Tibial nerve (tissue), 3 donors: ENCODE measurements at regions not wholly inside any gene's neighbourhood (a gene's known extent, or its start where the extent isn't known, plus 50 kb on each side); places are given as distances from the start of the nearest gene placed in this dataset.

Source experiments
- POLR2A ChIP-seq, 2 donors: fragments of 450-650 bp; IDR thresholded peaks; one replicate each; pipeline ENCODE4 v1.6.1; 2017; ENCODE audit warnings: antibody characterized with exemption in 2 of 2, mild to moderate bottlenecking in 2 of 2, moderate library complexity in 2 of 2
- TF ChIP-seq, protein P1 (sequence below), 5 experiments: fragments of 200-600 bp in 3 of 5; fragments of 450-650 bp in 2 of 5; sonication (generic) in 3 of 5; IDR thresholded peaks; one replicate each; pipeline ENCODE4 v1.5.1; 2016 to 2019; ENCODE audit warnings: antibody characterized with exemption in 5 of 5, mild to moderate bottlenecking in 3 of 5, moderate library complexity in 2 of 5

DNA sequence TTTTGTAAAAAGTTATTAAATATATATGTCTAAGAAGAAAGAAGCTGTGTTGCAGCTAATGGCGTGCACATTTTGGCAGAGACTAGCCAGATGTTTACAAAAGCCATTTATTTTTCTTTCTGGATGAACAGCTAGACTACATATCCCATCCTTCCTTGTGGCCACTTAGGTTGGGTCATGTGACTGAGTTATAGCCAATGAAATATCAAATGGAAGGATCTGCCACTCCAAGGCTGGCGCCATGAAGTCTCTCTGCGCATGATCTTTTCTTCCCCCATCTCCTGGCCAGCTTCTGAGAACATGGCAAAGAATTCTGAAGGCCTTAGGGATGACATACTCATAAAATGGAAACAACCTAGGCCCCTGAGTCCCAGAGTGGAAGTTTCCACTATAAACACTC, 244.2 kb upstream of the DAB2 start:
- TF ChIP-seq, protein P1, sequence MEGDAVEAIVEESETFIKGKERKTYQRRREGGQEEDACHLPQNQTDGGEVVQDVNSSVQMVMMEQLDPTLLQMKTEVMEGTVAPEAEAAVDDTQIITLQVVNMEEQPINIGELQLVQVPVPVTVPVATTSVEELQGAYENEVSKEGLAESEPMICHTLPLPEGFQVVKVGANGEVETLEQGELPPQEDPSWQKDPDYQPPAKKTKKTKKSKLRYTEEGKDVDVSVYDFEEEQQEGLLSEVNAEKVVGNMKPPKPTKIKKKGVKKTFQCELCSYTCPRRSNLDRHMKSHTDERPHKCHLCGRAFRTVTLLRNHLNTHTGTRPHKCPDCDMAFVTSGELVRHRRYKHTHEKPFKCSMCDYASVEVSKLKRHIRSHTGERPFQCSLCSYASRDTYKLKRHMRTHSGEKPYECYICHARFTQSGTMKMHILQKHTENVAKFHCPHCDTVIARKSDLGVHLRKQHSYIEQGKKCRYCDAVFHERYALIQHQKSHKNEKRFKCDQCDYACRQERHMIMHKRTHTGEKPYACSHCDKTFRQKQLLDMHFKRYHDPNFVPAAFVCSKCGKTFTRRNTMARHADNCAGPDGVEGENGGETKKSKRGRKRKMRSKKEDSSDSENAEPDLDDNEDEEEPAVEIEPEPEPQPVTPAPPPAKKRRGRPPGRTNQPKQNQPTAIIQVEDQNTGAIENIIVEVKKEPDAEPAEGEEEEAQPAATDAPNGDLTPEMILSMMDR (IDR thresholded peaks at IDR 0.05): no peak
- TF ChIP-seq POLR2A (IDR thresholded peaks at IDR 0.05): no peak
